BLaER1 (cell line): ENCODE measurements at regions not wholly inside any gene's neighbourhood (a gene's known extent, or its start where the extent isn't known, plus 50 kb on each side); places are given as distances from the start of the nearest gene placed in this dataset.

Source experiments
- H3K27ac ChIP-seq: shearing (Covaris generic); formaldehyde crosslinking; 2 replicates; pipeline ENCODE4 v1.8.1; 2022
- H3K27me3 ChIP-seq: shearing (Covaris generic); formaldehyde crosslinking; 2 replicates; pipeline ENCODE4 v1.8.1; 2022
- H3K36me3 ChIP-seq: shearing (Covaris generic); formaldehyde crosslinking; 2 replicates; pipeline ENCODE4 v1.8.1; 2022
- H3K4me1 ChIP-seq: shearing (Covaris generic); formaldehyde crosslinking; 2 replicates; pipeline ENCODE4 v1.8.1; 2022
- H3K4me2 ChIP-seq: shearing (Covaris generic); formaldehyde crosslinking; 2 replicates; pipeline ENCODE4 v1.8.1; 2022
- H3K4me3 ChIP-seq: shearing (Covaris generic); formaldehyde crosslinking; 2 replicates; pipeline ENCODE4 v1.8.1; 2022
- H3K9ac ChIP-seq: shearing (Covaris generic); formaldehyde crosslinking; 2 replicates; pipeline ENCODE4 v1.8.1; 2022
- H3K9me3 ChIP-seq: shearing (Covaris generic); formaldehyde crosslinking; 2 replicates; pipeline ENCODE4 v1.8.1; 2022
- H4K20me1 ChIP-seq: shearing (Covaris generic); formaldehyde crosslinking; 2 replicates; pipeline ENCODE4 v1.8.1; 2022
- Cebpa-rat ChIP-seq: shearing (Covaris generic); IDR thresholded peaks from 2 replicates; pipeline ENCODE4 v1.8.1; 2022

- no peaks in the 10 kb centered on the region for H3K27me3 ChIP-seq
- no peak overlapping the region for H3K9ac ChIP-seq
- TF ChIP-seq Cebpa-rat: no peak
- H3K36me3 ChIP-seq: no peaks in the 10 kb centered on the region
- H4K20me1 ChIP-seq: no peaks in the 10 kb centered on the region
- no peak overlapping the region for H3K4me3 ChIP-seq
- no peak overlapping the region for H3K27ac ChIP-seq
- H3K9me3 ChIP-seq: peaks cover 10% of the 10 kb centered on the region
- no peak overlapping the region for H3K4me2 ChIP-seq
- no peaks in the 10 kb centered on the region for H3K4me1 ChIP-seq
Measured at GRCh38 chr12:108403952-108404351, 64.8 kb upstream of the CMKLR1 start.

GRCh38 chr12:108401964-108402363 is 62.9 kb upstream of the CMKLR1 start:
- Histone ChIP-seq H3K9ac (no peak overlapping the region), H4K20me1 (no peaks in the 10 kb centered on the region), H3K9me3 (peaks cover 10% of the 10 kb centered on the region), H3K27ac (no peak overlapping the region), H3K4me1 (no peaks in the 10 kb centered on the region), H3K27me3 (no peaks in the 10 kb centered on the region), H3K4me2 (no peak overlapping the region), H3K36me3 (no peaks in the 10 kb centered on the region), H3K4me3 (no peak overlapping the region)
- no peak for TF ChIP-seq Cebpa-rat

GRCh38 chr12:108400900-108401480 is 61.9 kb upstream of the CMKLR1 start:
- Histone ChIP-seq H4K20me1 (no peaks in the 10 kb centered on the region), H3K4me1 (no peaks in the 10 kb centered on the region), H3K4me3 (no peak overlapping the region), H3K9me3 (peaks cover 3% of the 10 kb centered on the region), H3K9ac (no peak overlapping the region), H3K36me3 (no peaks in the 10 kb centered on the region), H3K27ac (no peak overlapping the region), H3K27me3 (no peaks in the 10 kb centered on the region), H3K4me2 (no peak overlapping the region)
- no peak for TF ChIP-seq Cebpa-rat

- Histone ChIP-seq H3K9me3 (no peaks in the 10 kb centered on the region), H3K36me3 (no peaks in the 10 kb centered on the region), H3K4me3 (no peak overlapping the region), H4K20me1 (no peaks in the 10 kb centered on the region), H3K27ac (no peak overlapping the region), H3K4me2 (no peak overlapping the region), H3K9ac (no peak overlapping the region), H3K4me1 (no peaks in the 10 kb centered on the region), H3K27me3 (no peaks in the 10 kb centered on the region)
- no peak for TF ChIP-seq Cebpa-rat
Measured at GRCh38 chr12:108400481-108400880, 61.4 kb upstream of the CMKLR1 start.

- no peak overlapping the region for H3K27ac ChIP-seq
- no peak overlapping the region for H3K9ac ChIP-seq
- H3K27me3 ChIP-seq: no peaks in the 10 kb centered on the region
- TF ChIP-seq Cebpa-rat: no peak
- no peaks in the 10 kb centered on the region for H3K9me3 ChIP-seq
- H3K4me2 ChIP-seq: no peak overlapping the region
- no peaks in the 10 kb centered on the region for H3K4me1 ChIP-seq
- no peak overlapping the region for H3K4me3 ChIP-seq
- no peaks in the 10 kb centered on the region for H4K20me1 ChIP-seq
- H3K36me3 ChIP-seq: no peaks in the 10 kb centered on the region
Measured at GRCh38 chr12:108400056-108400455, 60.9 kb upstream of the CMKLR1 start.

- no peaks in the 10 kb centered on the region for H3K9me3 ChIP-seq
- no peaks in the 10 kb centered on the region for H4K20me1 ChIP-seq
- no peak overlapping the region for H3K4me2 ChIP-seq
- no peaks in the 10 kb centered on the region for H3K4me1 ChIP-seq
- no peaks in the 10 kb centered on the region for H3K27me3 ChIP-seq
- no peak for TF ChIP-seq Cebpa-rat
- no peaks in the 10 kb centered on the region for H3K36me3 ChIP-seq
- H3K27ac ChIP-seq: no peak overlapping the region
- no peak overlapping the region for H3K9ac ChIP-seq
- H3K4me3 ChIP-seq: no peak overlapping the region
Measured at GRCh38 chr12:108399514-108399913, 60.4 kb upstream of the CMKLR1 start.

- H3K9me3 ChIP-seq: no peaks in the 10 kb centered on the region
- no peak overlapping the region for H3K27ac ChIP-seq
- no peak for TF ChIP-seq Cebpa-rat
- no peaks in the 10 kb centered on the region for H3K27me3 ChIP-seq
- no peaks in the 10 kb centered on the region; the same call in 1 of the 2 replicates for H4K20me1 ChIP-seq
- no peak overlapping the region for H3K4me2 ChIP-seq
- H3K36me3 ChIP-seq: no peaks in the 10 kb centered on the region
- no peaks in the 10 kb centered on the region for H3K4me1 ChIP-seq
- no peak overlapping the region for H3K4me3 ChIP-seq
- no peak overlapping the region for H3K9ac ChIP-seq
Measured at GRCh38 chr12:108394196-108394595, 55.1 kb upstream of the CMKLR1 start.

- Histone ChIP-seq H3K36me3 (no peaks in the 10 kb centered on the region), H4K20me1 (no peaks in the 10 kb centered on the region; the same call in 1 of the 2 replicates), H3K4me2 (no peak overlapping the region), H3K27me3 (no peaks in the 10 kb centered on the region), H3K27ac (no peak overlapping the region), H3K9me3 (no peaks in the 10 kb centered on the region), H3K4me3 (no peak overlapping the region), H3K9ac (no peak overlapping the region), H3K4me1 (no peaks in the 10 kb centered on the region)
- TF ChIP-seq Cebpa-rat: no peak
Measured at GRCh38 chr12:108392284-108392683, 53.2 kb upstream of the CMKLR1 start.

- Histone ChIP-seq H3K4me2 (no peak overlapping the region), H3K9ac (no peak overlapping the region), H3K27ac (no peak overlapping the region), H3K27me3 (no peaks in the 10 kb centered on the region), H3K36me3 (no peaks in the 10 kb centered on the region), H3K4me3 (no peak overlapping the region), H3K9me3 (no peaks in the 10 kb centered on the region), H3K4me1 (no peaks in the 10 kb centered on the region), H4K20me1 (no peaks in the 10 kb centered on the region; the same call in 1 of the 2 replicates)
- TF ChIP-seq Cebpa-rat: no peak
Measured at GRCh38 chr12:108390495-108391203, 51.5 kb upstream of the CMKLR1 start.

- H3K36me3 ChIP-seq: no peaks in the 10 kb centered on the region
- H3K4me1 ChIP-seq: no peaks in the 10 kb centered on the region
- no peaks in the 10 kb centered on the region for H3K27me3 ChIP-seq
- TF ChIP-seq Cebpa-rat: no peak
- H3K9ac ChIP-seq: no peak overlapping the region
- peaks cover 11% of the 10 kb centered on the region for H3K9me3 ChIP-seq
- H3K4me3 ChIP-seq: no peak overlapping the region
- H4K20me1 ChIP-seq: no peaks in the 10 kb centered on the region; the same call in 1 of the 2 replicates
- no peak overlapping the region for H3K27ac ChIP-seq
- H3K4me2 ChIP-seq: no peak overlapping the region
Measured at GRCh38 chr12:108389544-108389943, 50.4 kb upstream of the CMKLR1 start.
